OCI-LY7 (cell line): ENCODE measurements at regions not wholly inside any gene's neighbourhood (a gene's known extent, or its start where the extent isn't known, plus 50 kb on each side); places are given as distances from the start of the nearest gene placed in this dataset.

Experiments used
- EZH2phosphoT487 ChIP-seq: fragments of 200-600 bp; sonication (generic); IDR thresholded peaks from 2 replicates; pipeline ENCODE4 v1.6.1; 2018; ENCODE audit warnings: low read depth, borderline replicate concordance, mild to moderate bottlenecking, mixed run types, antibody characterized with exemption, low read length, moderate library complexity, mixed read lengths
- TF ChIP-seq, protein P1 (sequence below): fragments of 200-600 bp; sonication (generic); conservative IDR thresholded peaks from 2 replicates; pipeline ENCODE4 v1.5.1; 2014; ENCODE audit warnings: mild to moderate bottlenecking, antibody characterized with exemption, low read length, moderate library complexity, mixed read lengths

DNA sequence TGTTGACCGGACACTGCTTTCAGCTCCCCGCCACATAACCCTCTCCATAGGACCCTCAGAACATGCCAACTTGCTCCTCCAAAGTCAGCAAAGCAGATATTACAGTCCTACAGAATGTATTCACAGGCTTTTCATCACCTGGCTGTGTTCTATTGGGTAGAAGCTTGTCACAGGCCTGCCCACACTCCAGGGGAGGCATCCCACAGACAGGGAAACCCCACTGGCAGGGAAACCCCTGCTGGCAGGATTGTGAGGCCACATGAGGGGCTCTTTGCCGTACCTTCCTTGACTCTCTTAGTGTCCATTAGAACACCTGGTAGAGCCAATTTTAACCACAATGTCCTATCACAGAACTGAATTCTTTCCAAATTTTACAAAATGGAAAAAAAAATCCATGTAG is 344.2 kb upstream of the MGMT start:
- TF ChIP-seq, protein P1, sequence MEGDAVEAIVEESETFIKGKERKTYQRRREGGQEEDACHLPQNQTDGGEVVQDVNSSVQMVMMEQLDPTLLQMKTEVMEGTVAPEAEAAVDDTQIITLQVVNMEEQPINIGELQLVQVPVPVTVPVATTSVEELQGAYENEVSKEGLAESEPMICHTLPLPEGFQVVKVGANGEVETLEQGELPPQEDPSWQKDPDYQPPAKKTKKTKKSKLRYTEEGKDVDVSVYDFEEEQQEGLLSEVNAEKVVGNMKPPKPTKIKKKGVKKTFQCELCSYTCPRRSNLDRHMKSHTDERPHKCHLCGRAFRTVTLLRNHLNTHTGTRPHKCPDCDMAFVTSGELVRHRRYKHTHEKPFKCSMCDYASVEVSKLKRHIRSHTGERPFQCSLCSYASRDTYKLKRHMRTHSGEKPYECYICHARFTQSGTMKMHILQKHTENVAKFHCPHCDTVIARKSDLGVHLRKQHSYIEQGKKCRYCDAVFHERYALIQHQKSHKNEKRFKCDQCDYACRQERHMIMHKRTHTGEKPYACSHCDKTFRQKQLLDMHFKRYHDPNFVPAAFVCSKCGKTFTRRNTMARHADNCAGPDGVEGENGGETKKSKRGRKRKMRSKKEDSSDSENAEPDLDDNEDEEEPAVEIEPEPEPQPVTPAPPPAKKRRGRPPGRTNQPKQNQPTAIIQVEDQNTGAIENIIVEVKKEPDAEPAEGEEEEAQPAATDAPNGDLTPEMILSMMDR: no peak
- TF ChIP-seq EZH2phosphoT487: no peak
